NCI-H345 treated with DMSO at 0.1 percent for 48 hours (cell line): ENCODE measurements at regions not wholly inside any gene's neighbourhood (a gene's known extent, or its start where the extent isn't known, plus 50 kb on each side); places are given as distances from the start of the nearest gene placed in this dataset.

ENCODE experiments used
- DNase-seq: peaks from one replicate; lab custom pipeline; 2025; ENCODE audit not compliant: unreplicated experiment; lab: John Stamatoyannopoulos, UW

GRCh38 chr1:78355656-78356055, 135.1 kb upstream of the PTGFR start:
- no peak for DNase-seq

- DNase-seq, result no peak
Measured at GRCh38 chr1:78358165-78358564, 132.6 kb upstream of the PTGFR start.

- no peak for DNase-seq
Measured at GRCh38 chr1:78359666-78360065, 131.1 kb upstream of the PTGFR start.

GRCh38 chr1:78360584-78360983, 130.2 kb upstream of the PTGFR start:
- DNase-seq, result no peak

GRCh38 chr1:78367700-78368099, 123.1 kb upstream of the PTGFR start:
- DNase-seq, result no peak

GRCh38 chr1:78369546-78369945, 121.2 kb upstream of the PTGFR start:
- no peak for DNase-seq

GRCh38 chr1:78370356-78370755, 120.4 kb upstream of the PTGFR start:
- DNase-seq, result no peak

GRCh38 chr1:78370779-78371482, 119.8 kb upstream of the PTGFR start:
- no peak for DNase-seq

GRCh38 chr1:78373676-78374075, 117.1 kb upstream of the PTGFR start:
- DNase-seq, result no peak

- no peak for DNase-seq
Measured at GRCh38 chr1:78375996-78376395, 114.8 kb upstream of the PTGFR start.

GRCh38 chr1:78377356-78377928, 113.3 kb upstream of the PTGFR start:
- DNase-seq, result no peak

GRCh38 chr1:78383923-78384322, 106.9 kb upstream of the PTGFR start:
- DNase-seq, result no peak

GRCh38 chr1:78385744-78386462, 104.9 kb upstream of the PTGFR start:
- no peak for DNase-seq

- no peak for DNase-seq
Measured at GRCh38 chr1:78387201-78387600, 103.6 kb upstream of the PTGFR start.

GRCh38 chr1:78387871-78388270, 102.9 kb upstream of the PTGFR start:
- DNase-seq, result no peak

- no peak for DNase-seq
Measured at GRCh38 chr1:78388275-78388674, 102.5 kb upstream of the PTGFR start.

- no peak for DNase-seq
Measured at GRCh38 chr1:78401148-78401547, 89.6 kb upstream of the PTGFR start.

- DNase-seq, result no peak
Measured at GRCh38 chr1:78408192-78408591, 82.6 kb upstream of the PTGFR start.

- no peak for DNase-seq
Measured at GRCh38 chr1:78408810-78409209, 82.0 kb upstream of the PTGFR start.

GRCh38 chr1:78410643-78411042, 80.1 kb upstream of the PTGFR start:
- DNase-seq, result no peak

- peak; percentile 40 for DNase-seq
Measured at GRCh38 chr1:78411707-78412106, 79.1 kb upstream of the PTGFR start.

- no peak for DNase-seq
Measured at GRCh38 chr1:78415165-78415564, 75.6 kb upstream of the PTGFR start.
